ENCODE measurements at regions not wholly inside any gene's neighbourhood (a gene's known extent, or its start where the extent isn't known, plus 50 kb on each side); places are given as distances from the start of the nearest gene placed in this dataset.

- TF ChIP-seq, protein P1, sequence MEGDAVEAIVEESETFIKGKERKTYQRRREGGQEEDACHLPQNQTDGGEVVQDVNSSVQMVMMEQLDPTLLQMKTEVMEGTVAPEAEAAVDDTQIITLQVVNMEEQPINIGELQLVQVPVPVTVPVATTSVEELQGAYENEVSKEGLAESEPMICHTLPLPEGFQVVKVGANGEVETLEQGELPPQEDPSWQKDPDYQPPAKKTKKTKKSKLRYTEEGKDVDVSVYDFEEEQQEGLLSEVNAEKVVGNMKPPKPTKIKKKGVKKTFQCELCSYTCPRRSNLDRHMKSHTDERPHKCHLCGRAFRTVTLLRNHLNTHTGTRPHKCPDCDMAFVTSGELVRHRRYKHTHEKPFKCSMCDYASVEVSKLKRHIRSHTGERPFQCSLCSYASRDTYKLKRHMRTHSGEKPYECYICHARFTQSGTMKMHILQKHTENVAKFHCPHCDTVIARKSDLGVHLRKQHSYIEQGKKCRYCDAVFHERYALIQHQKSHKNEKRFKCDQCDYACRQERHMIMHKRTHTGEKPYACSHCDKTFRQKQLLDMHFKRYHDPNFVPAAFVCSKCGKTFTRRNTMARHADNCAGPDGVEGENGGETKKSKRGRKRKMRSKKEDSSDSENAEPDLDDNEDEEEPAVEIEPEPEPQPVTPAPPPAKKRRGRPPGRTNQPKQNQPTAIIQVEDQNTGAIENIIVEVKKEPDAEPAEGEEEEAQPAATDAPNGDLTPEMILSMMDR (conservative IDR thresholded peaks at IDR 0.05 in 1 of 2, IDR thresholded peaks at IDR 0.05 in 1 of 2; ENCODE audit: extremely low read depth in 1 of 2, insufficient read depth in 1 of 2, low read depth in 1 of 2, low read length in 2 of 2) = no peak
- TF ChIP-seq EZH2 (IDR thresholded peaks at IDR 0.05; ENCODE audit: borderline replicate concordance, low read length) = no peak
These were observed 95.2 kb upstream of the JCAD start for GRCh38 chr10:30154561-30154960.

All from mammary epithelial cell (primary cell).